GM12878 (cell line): ENCODE measurements at regions not wholly inside any gene's neighbourhood (a gene's known extent, or its start where the extent isn't known, plus 50 kb on each side); places are given as distances from the start of the nearest gene placed in this dataset.

Experiments used
- ATAC-seq: fragments of 200-7000 bp; cut with Tn5 transposase; 3 replicates; pipeline ENCODE4 v1.9.1; 2020; ENCODE audit warnings: mild to moderate bottlenecking, moderate library complexity
- BruUV-seq: library from RNA; stranded (reverse); fragments of 400-500 nt; replicated peaks from 2 replicates; lab custom pipeline; 2021; lab: Mats Ljungman, UMichigan
- CTCF ChIA-PET: fragments of 300-600 bp; sonication (Branson Sonifier 250); formaldehyde crosslinking; extraction: SDS; loops from one replicate; lab custom pipeline; 2021; ENCODE audit warnings: inconsistent platforms; lab: Yijun Ruan, JAX
- POLR2A ChIA-PET: fragments of 350-600 bp; formaldehyde crosslinking; extraction: SDS; loops from one replicate; lab custom pipeline; 2021; ENCODE audit warnings: inconsistent platforms; lab: Charles Lee
- RAD21 ChIA-PET: fragments of 300-600 bp; sonication (Branson Sonifier 250); formaldehyde crosslinking; loops from one replicate; lab custom pipeline; 2023; ENCODE audit warnings: antibody characterized with exemption; ENCODE audit not compliant: unreplicated experiment; lab: Charles Lee
- SMC1A ChIA-PET: fragments of 300-600 bp; sonication (Branson Sonifier 250); formaldehyde crosslinking; loops from one replicate; lab custom pipeline; 2023; ENCODE audit not compliant: unreplicated experiment, uncharacterized antibody; lab: Charles Lee
- DNase-seq: peaks from one replicate; pipeline ENCODE4 v3.0.0-alpha.2; 2011; ENCODE audit warnings: low read depth, low spot score
- FAIRE-seq: peaks from 3 replicates; lab custom pipeline; 2011; peaks lifted over from hg19 to GRCh38; lab: Jason Lieb, UNC
- H2AFZ ChIP-seq: 2 replicates; pipeline ENCODE4 v1.6.0; 2011; ENCODE audit warnings: low read depth, low read length, control low read depth; ENCODE audit not compliant: control insufficient read depth
- H3K27ac ChIP-seq: 2 replicates; pipeline ENCODE4 v1.5.1; 2011; ENCODE audit warnings: control low read depth; ENCODE audit not compliant: control insufficient read depth, insufficient read depth
- H3K27me3 ChIP-seq, 2 experiments: replicated peaks in 1 of 2; 2 replicates each; pipeline versions ENCODE4 v1.6.0 to v1.6.1; 2011; ENCODE audit warnings: low read length in 1 of 2; ENCODE audit not compliant: control insufficient read depth in 2 of 2, insufficient read depth in 2 of 2
- H3K36me3 ChIP-seq, 2 experiments: 2 replicates each; pipeline ENCODE4 v1.5.1; 2011; ENCODE audit warnings: low read length in 1 of 2; ENCODE audit not compliant: control insufficient read depth in 2 of 2, insufficient read depth in 2 of 2
- H3K4me1 ChIP-seq: 2 replicates; pipeline ENCODE4 v1.6.1; 2011; ENCODE audit warnings: mild to moderate bottlenecking, low read length, moderate library complexity, mixed read lengths; ENCODE audit not compliant: control insufficient read depth, insufficient read depth
- H3K4me2 ChIP-seq: 2 replicates; pipeline ENCODE4 v1.6.0; 2011; ENCODE audit warnings: control low read depth; ENCODE audit not compliant: control insufficient read depth, insufficient read depth
- H3K4me3 ChIP-seq: fragments of 200-600 bp; sonication (generic); 2 replicates; pipeline ENCODE4 v1.5.1; 2016
- H3K79me2 ChIP-seq: 2 replicates; pipeline ENCODE4 v1.6.0; 2011; ENCODE audit warnings: low read length; ENCODE audit not compliant: control insufficient read depth, insufficient read depth
- H3K9ac ChIP-seq: 2 replicates; pipeline ENCODE4 v1.8.0; 2011; ENCODE audit warnings: low read length, control low read depth, mixed read lengths; ENCODE audit not compliant: control insufficient read depth, insufficient read depth
- H3K9me3 ChIP-seq: replicated peaks from 3 replicates; pipeline ENCODE4 v1.5.1; 2011; ENCODE audit warnings: mild to moderate bottlenecking, low read length; ENCODE audit not compliant: control insufficient read depth, insufficient read depth
- H4K20me1 ChIP-seq: 2 replicates; pipeline ENCODE4 v1.6.0; 2011; ENCODE audit not compliant: control insufficient read depth, insufficient read depth
- ATF7 ChIP-seq: fragments of 450-650 bp; IDR thresholded peaks from 2 replicates; pipeline ENCODE4 v1.6.1; 2016; ENCODE audit warnings: low read depth, mild to moderate bottlenecking
- BHLHE40 ChIP-seq, 2 experiments: fragments of 450-650 bp in 1 of 2; IDR thresholded peaks; 2 replicates each; pipeline ENCODE4 v1.6.1; 2011 to 2017; ENCODE audit warnings: low read depth in 2 of 2, borderline replicate concordance in 1 of 2, improper control_type of control experiment in 1 of 2, low read length in 1 of 2, mild to moderate bottlenecking in 1 of 2
- GATAD2B ChIP-seq: fragments of 450-650 bp; conservative IDR thresholded peaks from 2 replicates; pipeline ENCODE4 v1.6.1; 2017; ENCODE audit warnings: low read depth, mild to moderate bottlenecking, moderate library complexity
- POU2F2 ChIP-seq: IDR thresholded peaks from 3 replicates; pipeline ENCODE4 v1.6.1; 2011; ENCODE audit warnings: low read depth, mild to moderate bottlenecking, low read length, borderline replicate concordance
- SIX5 ChIP-seq: IDR thresholded peaks from 2 replicates; pipeline ENCODE4 v1.6.1; 2011; ENCODE audit warnings: mild to moderate bottlenecking, low read depth, low read length, moderate library complexity; ENCODE audit not compliant: severe bottlenecking
- ZBTB11 ChIP-seq: fragments of 450-650 bp; formaldehyde crosslinking; IDR thresholded peaks from 2 replicates; pipeline ENCODE4 v1.5.0; 2022; ENCODE audit warnings: mild to moderate bottlenecking, missing genetic modification characterization
- ZNF384 ChIP-seq: IDR thresholded peaks from 2 replicates; pipeline ENCODE4 v1.6.1; 2012; ENCODE audit warnings: low read depth, mild to moderate bottlenecking, low read length, improper control_type of control experiment, borderline replicate concordance
- ZNF622 ChIP-seq: fragments of 450-650 bp; IDR thresholded peaks from 2 replicates; pipeline ENCODE4 v1.6.1; 2017; ENCODE audit warnings: mild to moderate bottlenecking, inconsistent platforms
- WGBS: methylation state at CpG from one replicate; pipeline ENCODE4 v1.1.6; 2016; ENCODE audit warnings: low lambda C conversion rate; ENCODE audit not compliant: insufficient replicate concordance, insufficient coverage; ENCODE audit errors: missing lambda C conversion rate; 5-methylcytosine and 5-hydroxymethylcytosine counted together
- in situ Hi-C: fragments of 300-500 bp; cut with MboI; formaldehyde crosslinking; loops from 9 replicates; pipeline ENCODE4 v1.14.3; 2018; ENCODE audit warnings: mixed read lengths
- intact Hi-C: fragments of 100-400 bp; cut with micrococcal nuclease; formaldehyde crosslinking; loops from one replicate; pipeline ENCODE4 v1.14.2; 2022; ENCODE audit not compliant: unreplicated experiment
- TF ChIP-seq, protein P1 (sequence below): fragments of 450-650 bp; IDR thresholded peaks from 2 replicates; pipeline ENCODE4 v1.6.1; 2016; ENCODE audit warnings: mild to moderate bottlenecking, moderate library complexity, borderline replicate concordance
- TF ChIP-seq, protein P2 (sequence below): IDR thresholded peaks from 2 replicates; pipeline ENCODE4 v1.6.1; 2011; ENCODE audit warnings: low read depth, mild to moderate bottlenecking, low read length, moderate library complexity, borderline replicate concordance; ENCODE audit errors: extremely low read depth

- POLR2A ChIA-PET: no interaction called here
- ATAC-seq (no peak), FAIRE-seq (no peak), DNase-seq (no peak)
- in situ Hi-C loops (no loop called here), intact Hi-C loops (no loop called here)
- Histone ChIP-seq H3K36me3 (no peaks in the 10 kb centered on the region), H3K27me3 (no peaks in the 10 kb centered on the region), H3K4me1 (no peaks in the 10 kb centered on the region), H3K79me2 (no peaks in the 10 kb centered on the region), H3K9ac (no peak overlapping the region), H3K9me3 (no peaks in the 10 kb centered on the region), H2AFZ (no peak overlapping the region), H4K20me1 (no peaks in the 10 kb centered on the region), H3K27ac (no peak overlapping the region), H3K4me2 (no peak overlapping the region), H3K4me3 (no peak overlapping the region)
- 50% methylated on average over 3 of the region's 3 CpGs for WGBS
- RAD21 ChIA-PET: no interaction called here
- CTCF ChIA-PET: no interaction called here
- BruUV-seq: no TSS peak
- SMC1A ChIA-PET: no interaction called here
- TF ChIP-seq ATF7: peak; percentile 57
- no peak for TF ChIP-seq GATAD2B
- no peak for TF ChIP-seq ZBTB11 (CRISPR knock-in tag)
- no peak for TF ChIP-seq ZNF384
Measured at GRCh38 chr5:102069974-102070373, 226.1 kb downstream of the SLCO4C1 start.

GRCh38 chr5:102068870-102069269, 227.2 kb downstream of the SLCO4C1 start:
- H2AFZ ChIP-seq: no peak overlapping the region
- no peak overlapping the region for H3K4me2 ChIP-seq
- H3K27me3 ChIP-seq: no peaks in the 10 kb centered on the region
- POLR2A ChIA-PET: no interaction called here
- H3K4me3 ChIP-seq: no peak overlapping the region
- DNase-seq (no peak), ATAC-seq (no peak), FAIRE-seq (no peak)
- no peaks in the 10 kb centered on the region for H3K36me3 ChIP-seq
- no TSS peak for BruUV-seq
- H3K79me2 ChIP-seq: no peaks in the 10 kb centered on the region
- no peaks in the 10 kb centered on the region for H4K20me1 ChIP-seq
- SMC1A ChIA-PET: no interaction called here
- H3K9ac ChIP-seq: no peak overlapping the region
- 0% methylated on average over 3 of the region's 3 CpGs for WGBS
- CTCF ChIA-PET: no interaction called here
- intact Hi-C loops: no loop called here
- RAD21 ChIA-PET: no interaction called here
- H3K27ac ChIP-seq: no peak overlapping the region
- in situ Hi-C loops: no loop called here
- H3K9me3 ChIP-seq: no peaks in the 10 kb centered on the region
- H3K4me1 ChIP-seq: no peaks in the 10 kb centered on the region
- TF ChIP-seq, protein P1, sequence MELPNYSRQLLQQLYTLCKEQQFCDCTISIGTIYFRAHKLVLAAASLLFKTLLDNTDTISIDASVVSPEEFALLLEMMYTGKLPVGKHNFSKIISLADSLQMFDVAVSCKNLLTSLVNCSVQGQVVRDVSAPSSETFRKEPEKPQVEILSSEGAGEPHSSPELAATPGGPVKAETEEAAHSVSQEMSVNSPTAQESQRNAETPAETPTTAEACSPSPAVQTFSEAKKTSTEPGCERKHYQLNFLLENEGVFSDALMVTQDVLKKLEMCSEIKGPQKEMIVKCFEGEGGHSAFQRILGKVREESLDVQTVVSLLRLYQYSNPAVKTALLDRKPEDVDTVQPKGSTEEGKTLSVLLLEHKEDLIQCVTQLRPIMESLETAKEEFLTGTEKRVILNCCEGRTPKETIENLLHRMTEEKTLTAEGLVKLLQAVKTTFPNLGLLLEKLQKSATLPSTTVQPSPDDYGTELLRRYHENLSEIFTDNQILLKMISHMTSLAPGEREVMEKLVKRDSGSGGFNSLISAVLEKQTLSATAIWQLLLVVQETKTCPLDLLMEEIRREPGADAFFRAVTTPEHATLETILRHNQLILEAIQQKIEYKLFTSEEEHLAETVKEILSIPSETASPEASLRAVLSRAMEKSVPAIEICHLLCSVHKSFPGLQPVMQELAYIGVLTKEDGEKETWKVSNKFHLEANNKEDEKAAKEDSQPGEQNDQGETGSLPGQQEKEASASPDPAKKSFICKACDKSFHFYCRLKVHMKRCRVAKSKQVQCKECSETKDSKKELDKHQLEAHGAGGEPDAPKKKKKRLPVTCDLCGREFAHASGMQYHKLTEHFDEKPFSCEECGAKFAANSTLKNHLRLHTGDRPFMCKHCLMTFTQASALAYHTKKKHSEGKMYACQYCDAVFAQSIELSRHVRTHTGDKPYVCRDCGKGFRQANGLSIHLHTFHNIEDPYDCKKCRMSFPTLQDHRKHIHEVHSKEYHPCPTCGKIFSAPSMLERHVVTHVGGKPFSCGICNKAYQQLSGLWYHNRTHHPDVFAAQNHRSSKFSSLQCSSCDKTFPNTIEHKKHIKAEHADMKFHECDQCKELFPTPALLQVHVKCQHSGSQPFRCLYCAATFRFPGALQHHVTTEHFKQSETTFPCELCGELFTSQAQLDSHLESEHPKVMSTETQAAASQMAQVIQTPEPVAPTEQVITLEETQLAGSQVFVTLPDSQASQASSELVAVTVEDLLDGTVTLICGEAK: no peak
- TF ChIP-seq, protein P2, sequence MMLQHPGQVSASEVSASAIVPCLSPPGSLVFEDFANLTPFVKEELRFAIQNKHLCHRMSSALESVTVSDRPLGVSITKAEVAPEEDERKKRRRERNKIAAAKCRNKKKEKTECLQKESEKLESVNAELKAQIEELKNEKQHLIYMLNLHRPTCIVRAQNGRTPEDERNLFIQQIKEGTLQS: no peak
- TF ChIP-seq BHLHE40 (IDR thresholded peaks at IDR 0.05; ENCODE audit: borderline replicate concordance in 1 of 2, low read depth in 2 of 2, low read length in 1 of 2) (no peak), SIX5 (no peak), ZNF622 (no peak), POU2F2 (no peak)
